ENCODE measurements at regions not wholly inside any gene's neighbourhood (a gene's known extent, or its start where the extent isn't known, plus 50 kb on each side); places are given as distances from the start of the nearest gene placed in this dataset.

DNA sequence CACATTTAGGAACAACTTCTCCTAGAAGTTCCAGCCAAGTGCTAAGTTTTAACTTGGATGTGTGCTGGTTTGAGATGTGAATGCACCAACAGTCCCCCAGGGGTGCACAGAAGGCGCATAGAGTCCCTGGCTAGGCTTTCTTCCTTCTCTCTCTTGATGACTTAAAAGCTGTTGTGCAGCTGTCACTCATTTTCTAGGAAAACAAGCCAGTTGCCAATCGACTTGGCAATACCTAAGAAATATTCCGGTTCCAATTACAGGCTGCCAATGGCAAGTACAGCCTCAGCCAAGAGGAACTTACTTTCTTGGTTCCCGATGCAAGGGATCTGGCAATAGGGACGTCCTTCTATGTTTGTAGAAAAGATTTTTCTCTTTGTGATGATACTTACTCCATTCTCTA is 266.6 kb upstream of the EEF2KMT start:
- H3K9me3 ChIP-seq (ENCODE audit: low read length): no peaks in the 10 kb centered on the region
- ChIA-PET POLR2A (ENCODE audit: unreplicated experiment) (no interaction called here), CTCF (no interaction called here)
- no peak overlapping the region for H3K9ac ChIP-seq (ENCODE audit: low read length)
- no TSS peak for BruUV-seq (replicated peaks)
- DNase-seq (no peak), ATAC-seq (no peak)
- H3K9me2 ChIP-seq (replicated peaks; ENCODE audit: low read length): no peaks in the 10 kb centered on the region
- no peak for TF ChIP-seq EZH2 (IDR thresholded peaks at IDR 0.05; ENCODE audit: low read length, unreplicated experiment)
- TF ChIP-seq CTCF (conservative IDR thresholded peaks at IDR 0.05; ENCODE audit: low read depth, low read length): no peak
- no peak for TF ChIP-seq EZH2phosphoT487 (IDR thresholded peaks at IDR 0.05; ENCODE audit: borderline replicate concordance, low read length)
- H3K36me3 ChIP-seq (ENCODE audit: low read depth, low read length): no peaks in the 10 kb centered on the region
- no peak overlapping the region for H3K27ac ChIP-seq (ENCODE audit: low read length)
- no peaks in the 10 kb centered on the region for H3K79me2 ChIP-seq (ENCODE audit: low read length)
- H3K4me3 ChIP-seq (ENCODE audit: low read length): no peak overlapping the region
- H3K4me2 ChIP-seq (ENCODE audit: low read length): no peak overlapping the region
- no peaks in the 10 kb centered on the region for H3F3A ChIP-seq (ENCODE audit: low read length, unreplicated experiment)
- H4K20me1 ChIP-seq (ENCODE audit: low read length): no peaks in the 10 kb centered on the region
- no peaks in the 10 kb centered on the region for H3K4me1 ChIP-seq (ENCODE audit: insufficient read depth, low read length)
- H3K27me3 ChIP-seq (ENCODE audit: low read length): peaks cover 3% of the 10 kb centered on the region; the same call in 1 of the 2 replicates
- H2AFZ ChIP-seq (ENCODE audit: low read length): no peak overlapping the region
- intact Hi-C loops (cut with micrococcal nuclease): no loop called here

DNA sequence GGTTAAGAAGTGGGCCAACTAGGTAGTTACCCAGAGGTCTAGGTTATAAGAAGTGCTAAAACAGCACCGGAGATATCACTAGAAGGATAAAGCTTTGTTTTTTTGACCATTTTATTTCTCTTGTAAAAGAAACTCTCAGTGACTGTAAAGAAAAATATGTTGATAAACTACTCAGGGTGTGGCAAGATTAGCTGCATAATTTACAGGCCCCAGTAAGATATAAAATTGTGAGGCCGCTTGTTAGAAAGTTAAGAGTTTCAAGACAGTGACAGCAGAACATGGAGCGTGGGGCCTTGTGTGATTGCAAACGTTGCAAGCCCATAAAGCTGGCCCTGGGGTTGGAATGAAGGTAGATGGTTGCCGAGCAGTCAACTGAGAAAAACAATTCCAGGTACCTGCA is 263.7 kb upstream of the EEF2KMT start:
- no peaks in the 10 kb centered on the region for H3F3A ChIP-seq (ENCODE audit: low read length, unreplicated experiment)
- H3K27ac ChIP-seq (ENCODE audit: low read length): no peak overlapping the region
- H3K27me3 ChIP-seq (ENCODE audit: low read length): peaks cover 3% of the 10 kb centered on the region; the same call in 1 of the 2 replicates
- H2AFZ ChIP-seq (ENCODE audit: low read length): no peak overlapping the region
- no peaks in the 10 kb centered on the region for H3K36me3 ChIP-seq (ENCODE audit: low read depth, low read length)
- no TSS peak for BruUV-seq (replicated peaks)
- CTCF ChIA-PET: no interaction called here
- intact Hi-C loops (cut with micrococcal nuclease): no loop called here
- H3K9me3 ChIP-seq (ENCODE audit: low read length): no peaks in the 10 kb centered on the region
- POLR2A ChIA-PET (ENCODE audit: unreplicated experiment): no interaction called here
- no peaks in the 10 kb centered on the region for H3K4me1 ChIP-seq (ENCODE audit: insufficient read depth, low read length)
- TF ChIP-seq EZH2phosphoT487 (IDR thresholded peaks at IDR 0.05; ENCODE audit: borderline replicate concordance, low read length) (no peak), EZH2 (IDR thresholded peaks at IDR 0.05; ENCODE audit: low read length, unreplicated experiment) (no peak), CTCF (conservative IDR thresholded peaks at IDR 0.05; ENCODE audit: low read depth, low read length) (no peak)
- no peaks in the 10 kb centered on the region for H3K9me2 ChIP-seq (replicated peaks; ENCODE audit: low read length)
- H3K79me2 ChIP-seq (ENCODE audit: low read length): no peaks in the 10 kb centered on the region
- no peak overlapping the region for H3K4me3 ChIP-seq (ENCODE audit: low read length)
- H3K4me2 ChIP-seq (ENCODE audit: low read length): no peak overlapping the region
- DNase-seq (no peak), ATAC-seq (no peak)
- H3K9ac ChIP-seq (ENCODE audit: low read length): no peak overlapping the region
- H4K20me1 ChIP-seq (ENCODE audit: low read length): no peaks in the 10 kb centered on the region

GRCh38 chr16:5354645-5355044 is 257.1 kb upstream of the EEF2KMT start:
- Histone ChIP-seq H3K9me3 (ENCODE audit: low read length) (no peaks in the 10 kb centered on the region), H3K27me3 (ENCODE audit: low read length) (peaks cover 10% of the 10 kb centered on the region; the same call in 1 of the 2 replicates), H3F3A (ENCODE audit: low read length, unreplicated experiment) (no peaks in the 10 kb centered on the region), H3K79me2 (ENCODE audit: low read length) (no peaks in the 10 kb centered on the region), H3K4me3 (ENCODE audit: low read length) (no peak overlapping the region), H3K4me1 (ENCODE audit: insufficient read depth, low read length) (no peaks in the 10 kb centered on the region), H3K27ac (ENCODE audit: low read length) (no peak overlapping the region), H2AFZ (ENCODE audit: low read length) (no peak overlapping the region), H4K20me1 (ENCODE audit: low read length) (no peaks in the 10 kb centered on the region), H3K4me2 (ENCODE audit: low read length) (no peak overlapping the region), H3K9me2 (replicated peaks; ENCODE audit: low read length) (no peaks in the 10 kb centered on the region), H3K9ac (ENCODE audit: low read length) (no peak overlapping the region), H3K36me3 (ENCODE audit: low read depth, low read length) (no peaks in the 10 kb centered on the region)
- ChIA-PET CTCF (no interaction called here), POLR2A (ENCODE audit: unreplicated experiment) (no interaction called here)
- TF ChIP-seq EZH2 (IDR thresholded peaks at IDR 0.05; ENCODE audit: low read length, unreplicated experiment) (no peak), CTCF (conservative IDR thresholded peaks at IDR 0.05; ENCODE audit: low read depth, low read length) (no peak), EZH2phosphoT487 (IDR thresholded peaks at IDR 0.05; ENCODE audit: borderline replicate concordance, low read length) (no peak)
- BruUV-seq (replicated peaks): no TSS peak
- intact Hi-C loops (cut with micrococcal nuclease): no loop called here
- no peak for ATAC-seq
- DNase-seq: no peak
